GM08714 (cell line): ENCODE measurements at regions not wholly inside any gene's neighbourhood (a gene's known extent, or its start where the extent isn't known, plus 50 kb on each side); places are given as distances from the start of the nearest gene placed in this dataset.

Experiments
- H3K4me3 ChIP-seq: fragments of 200-500 bp; sonication (Bioruptor generic); 2 replicates; pipeline ENCODE4 v1.5.1; 2014; ENCODE audit warnings: mild to moderate bottlenecking, low read length, inconsistent platforms
- ZNF274 ChIP-seq: IDR thresholded peaks from 2 replicates; pipeline ENCODE4 v1.6.1; 2012; ENCODE audit warnings: mild to moderate bottlenecking, low read depth, low read length

- TF ChIP-seq ZNF274 = no peak
- no peak overlapping the region for H3K4me3 ChIP-seq
Measured at GRCh38 chr1:110816945-110817344, 56.0 kb upstream of the CD53 start.

- no peak overlapping the region for H3K4me3 ChIP-seq
- TF ChIP-seq ZNF274 = no peak
Measured at GRCh38 chr1:110811529-110811928, 61.4 kb upstream of the CD53 start.

- TF ChIP-seq ZNF274 = no peak
- H3K4me3 ChIP-seq = no peak overlapping the region
Measured at GRCh38 chr1:110800079-110800478, 72.9 kb upstream of the CD53 start.

GRCh38 chr1:110798691-110799256 lies 74.2 kb upstream of the CD53 start:
- no peak for TF ChIP-seq ZNF274
- H3K4me3 ChIP-seq = no peak overlapping the region

- H3K4me3 ChIP-seq = no peak overlapping the region
- no peak for TF ChIP-seq ZNF274
Measured at GRCh38 chr1:110788673-110789072, 84.3 kb upstream of the CD53 start.

- H3K4me3 ChIP-seq = peak overlapping the region; percentile 1; the same call in 1 of the 2 replicates
- no peak for TF ChIP-seq ZNF274
Measured at GRCh38 chr1:110787328-110788071, 85.4 kb upstream of the CD53 start.

GRCh38 chr1:110786802-110787327 lies 86.1 kb upstream of the CD53 start:
- no peak for TF ChIP-seq ZNF274
- peak overlapping the region; percentile 10; the same call in 1 of the 2 replicates for H3K4me3 ChIP-seq

GRCh38 chr1:110785612-110786011 lies 87.3 kb upstream of the CD53 start:
- no peak overlapping the region for H3K4me3 ChIP-seq
- no peak for TF ChIP-seq ZNF274

GRCh38 chr1:110785055-110785454 lies 87.9 kb upstream of the CD53 start:
- TF ChIP-seq ZNF274 = no peak

GRCh38 chr1:110783292-110783918 lies 89.5 kb upstream of the CD53 start:
- no peak overlapping the region for H3K4me3 ChIP-seq
- no peak for TF ChIP-seq ZNF274

More at GRCh38 chr1:110785055-110785454, 87.9 kb upstream of the CD53 start:
- H3K4me3 ChIP-seq = no peak overlapping the region

GRCh38 chr1:110781525-110781924 lies 91.4 kb upstream of the CD53 start:
- H3K4me3 ChIP-seq = no peak overlapping the region
- no peak for TF ChIP-seq ZNF274

GRCh38 chr1:110780600-110781484 lies 92.1 kb upstream of the CD53 start:
- TF ChIP-seq ZNF274 = no peak
- no peak overlapping the region for H3K4me3 ChIP-seq

GRCh38 chr1:110779636-110780035 lies 93.3 kb upstream of the CD53 start:
- TF ChIP-seq ZNF274 = no peak
- H3K4me3 ChIP-seq = no peak overlapping the region

- no peak for TF ChIP-seq ZNF274
- no peak overlapping the region for H3K4me3 ChIP-seq
Measured at GRCh38 chr1:110778821-110779220, 94.1 kb upstream of the CD53 start.
